GM12878 (cell line): ENCODE measurements at regions not wholly inside any gene's neighbourhood (a gene's known extent, or its start where the extent isn't known, plus 50 kb on each side); places are given as distances from the start of the nearest gene placed in this dataset.

Experiments
- BMI1 ChIP-seq: fragments of 450-650 bp; IDR thresholded peaks from 2 replicates; pipeline ENCODE4 v1.6.1; 2016; ENCODE audit warnings: mild to moderate bottlenecking, moderate library complexity, borderline replicate concordance
- CREB1 ChIP-seq: IDR thresholded peaks from 2 replicates; pipeline ENCODE4 v1.6.1; 2012; ENCODE audit warnings: low read depth, mild to moderate bottlenecking, inconsistent platforms
- E2F4 ChIP-seq: IDR thresholded peaks from 2 replicates; pipeline ENCODE4 v1.6.1; 2012; ENCODE audit warnings: low read depth, low read length, improper control_type of control experiment
- KAT2A ChIP-seq: conservative IDR thresholded peaks from 2 replicates; pipeline ENCODE4 v1.6.1; 2011; ENCODE audit warnings: low read depth, low read length; ENCODE audit not compliant: control insufficient read depth
- MTA3 ChIP-seq: IDR thresholded peaks from 2 replicates; pipeline ENCODE4 v1.6.1; 2012; ENCODE audit warnings: low read length, inconsistent platforms, borderline replicate concordance
- NFXL1 ChIP-seq: fragments of 450-650 bp; IDR thresholded peaks from 2 replicates; pipeline ENCODE4 v1.6.1; 2017; ENCODE audit warnings: antibody characterized with exemption, mild to moderate bottlenecking, borderline replicate concordance
- PAX5 ChIP-seq: IDR thresholded peaks from 2 replicates; pipeline ENCODE4 v1.6.1; 2011; ENCODE audit warnings: low read depth, low read length, borderline replicate concordance
- POLR2A ChIP-seq: IDR thresholded peaks from 2 replicates; pipeline ENCODE4 v1.6.1; 2011; ENCODE audit warnings: low read depth, mild to moderate bottlenecking, low read length
- RAD21 ChIP-seq: IDR thresholded peaks from 2 replicates; pipeline ENCODE4 v1.6.1; 2011; ENCODE audit warnings: mild to moderate bottlenecking, low read depth, low read length, moderate library complexity; ENCODE audit not compliant: insufficient read depth
- RELB ChIP-seq: fragments of 450-650 bp; IDR thresholded peaks from 2 replicates; pipeline ENCODE4 v1.6.1; 2017; ENCODE audit warnings: low read depth, mild to moderate bottlenecking, moderate library complexity
- RFX5 ChIP-seq: IDR thresholded peaks from 2 replicates; pipeline ENCODE4 v1.6.1; 2011; ENCODE audit warnings: low read depth, low read length, improper control_type of control experiment
- RUNX3 ChIP-seq: IDR thresholded peaks from 2 replicates; pipeline ENCODE4 v1.6.1; 2012; ENCODE audit warnings: low read length, inconsistent platforms
- SIN3A ChIP-seq: IDR thresholded peaks from 2 replicates; pipeline ENCODE4 v1.6.1; 2012; ENCODE audit warnings: low read depth, low read length, improper control_type of control experiment
- SMAD5 ChIP-seq: IDR thresholded peaks from 2 replicates; pipeline ENCODE4 v1.6.1; 2016; ENCODE audit warnings: antibody characterized with exemption, low read depth
- SMC3 ChIP-seq: IDR thresholded peaks from 2 replicates; pipeline ENCODE4 v1.6.1; 2011; ENCODE audit warnings: low read length, improper control_type of control experiment, borderline replicate concordance
- SP1 ChIP-seq: IDR thresholded peaks from one replicate; pipeline ENCODE4 v1.6.1; 2011; ENCODE audit warnings: low read depth, low read length
- SPI1 ChIP-seq: IDR thresholded peaks from 2 replicates; pipeline ENCODE4 v1.6.1; 2011; ENCODE audit warnings: low read depth, mild to moderate bottlenecking, low read length, moderate library complexity, borderline replicate concordance; ENCODE audit not compliant: insufficient read depth
- SREBF2 ChIP-seq: IDR thresholded peaks from 2 replicates; pipeline ENCODE4 v1.6.1; 2012; ENCODE audit warnings: mild to moderate bottlenecking, low read length
- USF1 ChIP-seq: IDR thresholded peaks from 2 replicates; pipeline ENCODE4 v1.6.1; 2011; ENCODE audit warnings: borderline replicate concordance, low read depth, mild to moderate bottlenecking, moderate library complexity, mixed read lengths, low read length; ENCODE audit not compliant: insufficient read depth; ENCODE audit errors: extremely low read length
- ZBTB40 ChIP-seq: fragments of 450-650 bp; IDR thresholded peaks from 2 replicates; pipeline ENCODE4 v1.6.1; 2016; ENCODE audit warnings: mild to moderate bottlenecking, moderate library complexity, borderline replicate concordance
- ZSCAN29 ChIP-seq: fragments of 450-650 bp; IDR thresholded peaks from 2 replicates; pipeline ENCODE4 v1.6.1; 2017; ENCODE audit warnings: mild to moderate bottlenecking, moderate library complexity
- ZZZ3 ChIP-seq: IDR thresholded peaks from 2 replicates; pipeline ENCODE4 v1.6.1; 2011; ENCODE audit warnings: low read depth; ENCODE audit not compliant: control insufficient read depth, insufficient read length

- TF ChIP-seq RAD21 = no peak
- TF ChIP-seq SPI1 = peak; percentile 61; the same call in 1 of the 2 replicates
- TF ChIP-seq SREBF2 = no peak
- no peak for TF ChIP-seq KAT2A
- no peak for TF ChIP-seq ZSCAN29
- peak; percentile 67 for TF ChIP-seq RUNX3
- no peak for TF ChIP-seq E2F4
- peak; percentile 62; the same call in 1 of the 2 replicates for TF ChIP-seq MTA3
- no peak for TF ChIP-seq RELB
- TF ChIP-seq PAX5 = peak; percentile 26; the same call in 1 of the 2 replicates
- TF ChIP-seq USF1 = no peak
- TF ChIP-seq POLR2A = peak; percentile 40; the same call in 1 of the 2 replicates
- no peak for TF ChIP-seq RFX5
- TF ChIP-seq BMI1 = no peak
- TF ChIP-seq ZBTB40 = no peak
- TF ChIP-seq CREB1 = peak; percentile 63; the same call in 1 of the 2 replicates
- no peak for TF ChIP-seq NFXL1
- TF ChIP-seq SIN3A = no peak
- TF ChIP-seq ZZZ3 = no peak
- TF ChIP-seq SMAD5 = no peak
- TF ChIP-seq SMC3 = no peak
- TF ChIP-seq SP1 = no peak
These were observed 229.7 kb upstream of the TBL1XR1 start (continued) for GRCh38 chr3:177426878-177427495.
